T-helper 2 cell (primary cell): ENCODE measurements at regions not wholly inside any gene's neighbourhood (a gene's known extent, or its start where the extent isn't known, plus 50 kb on each side); places are given as distances from the start of the nearest gene placed in this dataset.
"Not testable (repeated sequence)": the region's sequence is repeated elsewhere in the genome, so short reads cannot be mapped to it uniquely, and the experiment has no call there.

ENCODE experiments used
- DNase-seq, 5 experiments: peaks; one replicate each; pipeline versions ENCODE4 v3.0.0 to v3.0.0-alpha.2; 2012 to 2022

DNA sequence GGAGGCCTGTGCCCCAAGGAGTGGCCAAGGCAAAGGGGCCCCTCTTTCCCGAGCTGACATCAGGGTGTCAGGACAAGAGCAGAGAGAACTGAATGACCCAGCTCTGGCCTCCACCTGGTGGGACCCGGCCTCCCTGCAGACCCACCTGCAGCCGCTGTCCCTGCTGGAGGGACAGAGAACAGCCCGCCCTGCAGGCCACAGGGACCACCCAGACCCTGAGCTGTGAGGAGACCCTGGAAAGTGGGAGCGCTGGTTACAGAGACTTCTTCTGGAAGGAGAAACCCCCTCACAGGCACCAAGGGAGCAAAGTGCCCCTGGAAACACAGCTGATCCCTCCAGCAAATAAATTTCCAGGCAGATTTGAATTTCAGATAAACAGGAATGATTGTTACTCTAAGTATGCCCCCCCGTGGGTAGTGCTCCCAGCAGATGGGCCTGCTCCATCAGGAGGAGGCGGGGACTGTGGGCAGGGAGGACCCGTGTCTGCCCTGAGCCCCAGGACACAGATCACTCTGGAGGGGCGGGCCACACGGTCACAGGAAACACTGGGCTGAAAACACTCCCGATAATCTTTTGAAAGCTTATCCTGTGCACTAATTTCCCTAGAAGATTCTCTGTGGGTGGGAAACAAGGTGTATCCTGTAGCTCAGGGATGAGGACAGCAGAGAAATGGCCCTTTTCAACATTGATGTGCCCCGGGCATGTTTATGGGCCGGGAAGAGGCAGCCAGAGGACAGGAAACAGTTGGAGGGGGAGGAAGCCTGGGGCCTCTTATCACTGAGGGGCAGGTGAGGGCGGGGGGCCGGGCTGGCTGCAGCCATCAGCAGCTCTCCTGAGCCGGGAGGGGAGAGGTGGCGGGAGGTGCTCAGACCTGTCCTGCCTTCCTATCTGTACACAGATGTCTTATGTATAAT, 276.0 kb downstream of the ADGRD1 start:
- no peak for DNase-seq

- DNase-seq, result no peak
These were observed 276.8 kb downstream of the ADGRD1 start for GRCh38 chr12:131230340-131231031.

DNA sequence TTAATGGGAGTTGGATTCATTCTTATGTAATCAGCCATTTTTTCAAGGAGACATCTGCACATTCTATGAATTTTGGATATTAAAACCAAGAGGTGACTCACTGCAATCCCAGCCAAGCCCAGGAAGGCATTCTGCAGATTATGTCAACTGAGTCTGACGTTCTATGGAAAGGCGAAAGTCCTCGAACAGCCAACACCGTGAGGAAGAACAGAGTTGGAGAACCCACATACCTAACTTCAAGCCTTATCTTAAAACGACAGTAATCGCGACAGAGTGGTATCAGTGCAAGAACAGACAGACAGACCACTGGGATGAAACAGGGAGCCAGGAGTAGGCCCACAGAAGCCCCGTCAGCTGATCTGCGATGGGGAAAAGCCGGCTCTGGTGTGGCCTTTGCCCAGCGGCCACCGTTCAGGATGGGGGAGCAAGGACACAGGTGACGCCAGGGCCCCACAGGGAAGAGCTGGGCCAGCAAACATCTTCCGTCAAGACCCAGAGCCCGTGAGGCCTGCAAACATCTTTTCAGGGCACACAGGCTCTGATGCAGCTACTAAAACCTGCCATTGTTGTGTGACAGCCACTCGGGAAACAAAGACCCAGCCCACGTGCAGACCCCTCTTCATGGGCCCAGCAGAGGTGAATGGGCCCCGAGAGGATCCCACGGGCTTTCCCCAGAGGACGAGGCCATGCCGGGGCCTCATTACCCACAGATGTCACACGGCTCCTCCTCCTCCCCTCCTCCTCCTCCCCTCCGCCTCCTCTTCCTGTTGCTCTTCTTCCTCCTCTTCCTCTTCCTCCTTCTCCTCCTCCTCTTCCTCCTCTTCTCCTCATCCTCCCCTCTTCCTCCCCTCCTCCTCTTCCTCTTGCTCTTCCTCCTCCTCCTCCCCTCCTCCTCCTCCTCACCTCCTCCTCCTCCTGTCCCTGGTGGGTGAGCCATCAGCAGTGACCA, 277.6 kb downstream of the ADGRD1 start:
- DNase-seq, result no peak

DNA sequence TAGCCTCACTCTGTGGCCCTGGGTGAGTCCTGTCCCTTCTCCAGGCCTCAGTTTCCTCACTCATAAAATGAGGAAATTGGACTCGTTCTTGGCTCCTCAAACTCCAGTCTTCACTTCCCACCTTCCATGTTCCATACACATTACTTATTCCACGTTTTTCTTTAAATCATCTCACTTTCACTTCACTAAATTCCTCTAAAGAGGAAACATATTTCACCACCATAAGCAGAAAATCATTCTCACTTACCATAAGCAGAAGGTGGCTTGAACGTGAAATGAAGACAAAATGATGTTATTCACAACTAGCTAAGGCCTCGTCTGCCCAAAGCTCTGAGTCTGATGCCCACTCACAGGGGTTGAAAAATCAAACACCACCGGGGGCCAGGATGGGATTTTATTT, 278.3 kb downstream of the ADGRD1 start:
- DNase-seq, result no peak

GRCh38 chr12:131232872-131233271, 279.2 kb downstream of the ADGRD1 start:
- not testable (repeated sequence) for DNase-seq

DNA sequence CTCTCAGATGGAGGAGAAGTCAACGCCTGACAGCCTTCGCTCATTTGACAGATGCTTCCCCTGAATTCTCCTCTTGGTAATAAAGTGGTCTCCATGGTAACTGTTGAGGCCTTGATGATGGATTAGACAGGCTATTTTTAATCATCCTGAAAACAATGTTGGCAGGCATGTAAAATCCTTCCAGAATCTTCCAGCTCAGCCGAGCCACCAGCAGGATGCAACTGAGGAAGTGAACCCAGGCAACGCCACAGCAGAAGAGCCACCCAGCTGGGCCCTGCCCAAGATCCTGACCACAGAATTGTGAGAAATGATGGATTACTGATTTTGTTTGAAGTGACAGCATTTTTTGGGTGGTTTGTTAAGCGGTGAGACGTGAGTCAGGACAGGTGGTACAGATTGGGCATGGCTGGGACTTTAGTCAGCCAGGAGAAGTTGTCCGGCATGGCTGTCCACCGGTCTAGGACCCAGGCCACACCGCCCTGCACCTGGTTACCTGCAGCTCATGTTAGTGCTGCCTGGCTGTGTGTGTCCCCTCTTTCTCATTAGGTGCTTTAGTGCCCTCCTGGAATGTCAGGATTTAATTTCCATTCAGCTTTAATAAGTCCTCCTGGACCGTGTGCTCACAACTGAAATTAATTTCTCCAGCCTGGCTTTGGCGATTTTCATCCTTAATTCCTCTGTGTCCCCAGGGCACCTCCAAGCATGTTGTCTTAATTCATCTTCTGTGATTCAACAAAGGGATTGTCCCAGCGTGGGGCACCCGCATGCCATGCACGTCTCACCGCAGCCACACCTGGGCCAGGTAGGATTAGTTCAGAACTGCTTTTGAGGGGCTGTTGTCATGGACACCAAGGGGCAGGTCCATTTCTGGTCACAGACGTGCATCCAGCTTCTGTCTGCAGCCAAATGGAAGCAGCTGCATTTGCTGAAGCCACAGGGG, 280.4 kb downstream of the ADGRD1 start:
- not testable (repeated sequence) for DNase-seq

DNA sequence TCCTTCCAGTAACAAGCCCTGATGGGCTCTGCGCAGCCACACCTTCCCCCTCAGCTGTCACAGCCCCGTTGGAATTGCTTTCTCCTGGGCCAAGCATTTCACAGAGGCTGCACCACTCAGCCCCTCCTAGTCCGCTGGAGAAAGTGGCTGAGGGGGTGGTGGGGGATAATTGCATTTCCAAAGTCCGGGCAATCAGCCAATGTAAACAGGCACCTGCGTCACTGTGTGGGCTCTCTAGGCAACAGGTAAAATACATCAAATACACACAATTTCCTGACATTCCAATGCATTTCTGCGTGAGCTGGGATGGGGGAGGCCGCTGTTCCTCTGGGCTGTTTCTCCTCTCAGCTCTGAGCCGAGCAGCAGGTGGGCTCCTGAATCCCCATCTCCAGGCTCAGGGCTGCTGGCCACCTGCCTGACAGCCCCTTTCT, 281.1 kb downstream of the ADGRD1 start:
- not testable (repeated sequence) for DNase-seq

GRCh38 chr12:131235871-131236271, 282.2 kb downstream of the ADGRD1 start:
- DNase-seq, result no peak

- DNase-seq, result no peak
These were observed 285.8 kb downstream of the ADGRD1 start for GRCh38 chr12:131239384-131240094.

- DNase-seq, result no peak
These were observed 287.8 kb downstream of the ADGRD1 start for GRCh38 chr12:131241517-131241916.

GRCh38 chr12:131242741-131243496, 289.2 kb downstream of the ADGRD1 start:
- DNase-seq, result peak in 1 of 5 experiments; percentile 37

DNA sequence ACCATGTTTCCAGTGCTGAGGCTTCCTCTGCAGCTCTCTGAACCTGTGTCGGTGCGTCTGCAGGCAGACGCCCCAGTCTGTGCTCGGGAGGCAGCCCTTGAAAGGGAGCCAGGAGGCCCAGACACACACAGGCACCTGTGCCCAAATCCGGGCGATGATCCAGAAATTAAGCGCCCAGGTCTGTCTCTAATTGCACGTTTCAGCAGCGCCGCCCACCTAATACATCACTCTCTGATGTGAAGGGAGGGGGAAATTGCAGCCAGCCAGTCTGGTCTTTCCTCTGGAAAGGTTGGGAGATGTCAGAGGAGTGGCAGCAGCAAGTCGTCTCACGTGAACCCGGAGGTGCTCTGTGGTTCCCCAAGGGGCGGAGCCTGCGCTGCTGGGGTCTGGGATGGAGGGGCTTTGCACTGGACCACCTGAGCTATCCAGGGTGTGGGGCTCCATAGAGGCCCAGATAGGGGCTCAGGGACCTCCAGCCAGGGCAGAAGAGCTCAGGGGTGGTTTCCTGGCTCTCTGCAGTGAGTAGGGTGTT, 290.5 kb downstream of the ADGRD1 start:
- DNase-seq, result not testable (repeated sequence)

GRCh38 chr12:131245161-131245560, 291.5 kb downstream of the ADGRD1 start:
- not testable (repeated sequence) for DNase-seq

- DNase-seq, result no peak
These were observed 292.1 kb downstream of the ADGRD1 start for GRCh38 chr12:131245564-131246355.

GRCh38 chr12:131247026-131247725, 293.5 kb downstream of the ADGRD1 start:
- not testable (repeated sequence) for DNase-seq

GRCh38 chr12:131247875-131248274, 294.2 kb downstream of the ADGRD1 start:
- DNase-seq, result not testable (repeated sequence)

DNA sequence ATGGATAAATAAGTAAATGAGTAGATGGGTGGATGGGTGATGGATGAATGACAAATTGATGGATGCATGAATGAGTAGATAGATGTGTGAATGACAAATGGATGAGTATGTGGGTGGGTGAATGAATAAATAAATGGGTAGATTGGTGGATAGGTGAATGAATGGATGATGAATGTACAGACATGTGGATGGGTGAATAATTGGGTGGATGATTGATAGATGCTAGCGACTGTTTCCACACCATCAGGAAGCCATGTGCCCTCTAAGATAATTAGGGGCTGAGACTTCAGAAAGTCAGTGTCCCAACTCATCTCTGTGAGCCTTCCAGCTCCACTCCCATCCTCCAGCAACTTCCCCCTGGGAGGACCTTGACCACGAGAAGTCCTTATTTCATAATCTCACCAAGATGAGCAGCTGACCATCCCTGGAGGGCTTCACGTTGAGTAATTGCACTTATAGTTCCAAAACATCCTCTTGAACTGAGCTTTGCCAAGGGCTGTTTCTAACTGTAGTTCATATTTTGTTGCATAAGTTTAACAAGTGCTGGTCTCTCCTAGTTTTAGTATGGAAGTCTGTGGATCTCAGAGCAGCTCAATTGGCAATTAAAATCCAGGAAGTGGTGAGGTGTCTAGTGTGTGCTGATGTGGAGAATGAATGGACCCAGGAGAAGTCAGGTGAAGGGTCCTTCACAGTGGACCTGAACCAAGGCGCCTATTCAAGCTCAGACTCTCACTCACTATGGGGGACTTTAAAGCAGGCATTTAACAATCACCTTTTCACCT, 295.7 kb downstream of the ADGRD1 start:
- DNase-seq, result no peak
